ENCODE measurements at regions not wholly inside any gene's neighbourhood (a gene's known extent, or its start where the extent isn't known, plus 50 kb on each side); places are given as distances from the start of the nearest gene placed in this dataset.

GRCh38 chr7:121575194-121575765, 179.2 kb upstream of the FAM3C start:
- no peaks in the 10 kb centered on the region for H4K20me1 ChIP-seq (ENCODE audit: insufficient read depth, low read length, poor library complexity, severe bottlenecking)

GRCh38 chr7:121574109-121574508, 178.0 kb upstream of the FAM3C start:
- no peaks in the 10 kb centered on the region for H3K79me2 ChIP-seq (ENCODE audit: insufficient read depth, low read length)
- no peaks in the 10 kb centered on the region for H3K9me2 ChIP-seq (replicated peaks; ENCODE audit: low read depth, low read length)
- H3F3A ChIP-seq (ENCODE audit: low read depth) = no peaks in the 10 kb centered on the region
- H4K20me1 ChIP-seq (ENCODE audit: insufficient read depth, low read length, poor library complexity, severe bottlenecking) = no peaks in the 10 kb centered on the region
- no peaks in the 10 kb centered on the region for H3K9me3 ChIP-seq (ENCODE audit: insufficient read depth, low read depth, low read length)
- no peaks in the 10 kb centered on the region for H3K4me1 ChIP-seq (ENCODE audit: insufficient read depth, low read length, poor library complexity, severe bottlenecking)
- no peaks in the 10 kb centered on the region for H3K36me3 ChIP-seq (ENCODE audit: insufficient read depth, low read length)
- no peak overlapping the region for H2AFZ ChIP-seq (ENCODE audit: low read length)
- TF ChIP-seq EZH2phosphoT487 (IDR thresholded peaks at IDR 0.05; ENCODE audit: borderline replicate concordance) = no peak
- TF ChIP-seq CTCF (conservative IDR thresholded peaks at IDR 0.05; ENCODE audit: low read length) = no peak
- H3K4me3 ChIP-seq (ENCODE audit: low read length, poor library complexity, severe bottlenecking) = no peak overlapping the region
- H3K9ac ChIP-seq (ENCODE audit: low read depth, low read length, poor library complexity, severe bottlenecking) = no peak overlapping the region
- no peaks in the 10 kb centered on the region for H3K27me3 ChIP-seq (ENCODE audit: insufficient read depth, low read length, poor library complexity, severe bottlenecking)
- H3K4me2 ChIP-seq (ENCODE audit: low read depth, low read length, poor library complexity, severe bottlenecking) = no peak overlapping the region

More at GRCh38 chr7:121575194-121575765, 179.2 kb upstream of the FAM3C start:
- H3K4me2 ChIP-seq (ENCODE audit: low read depth, low read length, poor library complexity, severe bottlenecking) = no peak overlapping the region
- TF ChIP-seq EZH2phosphoT487 (IDR thresholded peaks at IDR 0.05; ENCODE audit: borderline replicate concordance) (no peak), CTCF (conservative IDR thresholded peaks at IDR 0.05; ENCODE audit: low read length) (no peak)
- H3K4me1 ChIP-seq (ENCODE audit: insufficient read depth, low read length, poor library complexity, severe bottlenecking) = no peaks in the 10 kb centered on the region
- H3K36me3 ChIP-seq (ENCODE audit: insufficient read depth, low read length) = no peaks in the 10 kb centered on the region
- H2AFZ ChIP-seq (ENCODE audit: low read length) = no peak overlapping the region
- H3K9me3 ChIP-seq (ENCODE audit: insufficient read depth, low read depth, low read length) = no peaks in the 10 kb centered on the region
- H3K4me3 ChIP-seq (ENCODE audit: low read length, poor library complexity, severe bottlenecking) = no peak overlapping the region
- no peaks in the 10 kb centered on the region for H3K9me2 ChIP-seq (replicated peaks; ENCODE audit: low read depth, low read length)
- H3K9ac ChIP-seq (ENCODE audit: low read depth, low read length, poor library complexity, severe bottlenecking) = no peak overlapping the region
- H3K79me2 ChIP-seq (ENCODE audit: insufficient read depth, low read length) = no peaks in the 10 kb centered on the region
- no peaks in the 10 kb centered on the region for H3K27me3 ChIP-seq (ENCODE audit: insufficient read depth, low read length, poor library complexity, severe bottlenecking)
- no peaks in the 10 kb centered on the region for H3F3A ChIP-seq (ENCODE audit: low read depth)

GRCh38 chr7:121572615-121573014, 176.5 kb upstream of the FAM3C start:
- Histone ChIP-seq H3K27me3 (ENCODE audit: insufficient read depth, low read length, poor library complexity, severe bottlenecking) (no peaks in the 10 kb centered on the region), H3K4me1 (ENCODE audit: insufficient read depth, low read length, poor library complexity, severe bottlenecking) (no peaks in the 10 kb centered on the region), H3K4me2 (ENCODE audit: low read depth, low read length, poor library complexity, severe bottlenecking) (no peak overlapping the region), H3K79me2 (ENCODE audit: insufficient read depth, low read length) (no peaks in the 10 kb centered on the region), H2AFZ (ENCODE audit: low read length) (no peak overlapping the region), H3F3A (ENCODE audit: low read depth) (no peaks in the 10 kb centered on the region), H4K20me1 (ENCODE audit: insufficient read depth, low read length, poor library complexity, severe bottlenecking) (no peaks in the 10 kb centered on the region), H3K9me3 (ENCODE audit: insufficient read depth, low read depth, low read length) (no peaks in the 10 kb centered on the region), H3K9me2 (replicated peaks; ENCODE audit: low read depth, low read length) (no peaks in the 10 kb centered on the region), H3K4me3 (ENCODE audit: low read length, poor library complexity, severe bottlenecking) (no peak overlapping the region), H3K36me3 (ENCODE audit: insufficient read depth, low read length) (no peaks in the 10 kb centered on the region), H3K9ac (ENCODE audit: low read depth, low read length, poor library complexity, severe bottlenecking) (no peak overlapping the region)
- TF ChIP-seq CTCF (conservative IDR thresholded peaks at IDR 0.05; ENCODE audit: low read length) (no peak), EZH2phosphoT487 (IDR thresholded peaks at IDR 0.05; ENCODE audit: borderline replicate concordance) (no peak)

Data from Loucy (cell line).